ENCODE measurements at regions not wholly inside any gene's neighbourhood (a gene's known extent, or its start where the extent isn't known, plus 50 kb on each side); places are given as distances from the start of the nearest gene placed in this dataset.

- DNase-seq, result no peak
Observed at GRCh38 chr1:4404854-4405590, 249.4 kb upstream of the AJAP1 start.

- DNase-seq, result no peak
Observed at GRCh38 chr1:4407851-4408250, 246.6 kb upstream of the AJAP1 start.

- DNase-seq, result no peak
Observed at GRCh38 chr1:4408380-4408779, 246.0 kb upstream of the AJAP1 start.

GRCh38 chr1:4411862-4412261 is 242.5 kb upstream of the AJAP1 start:
- no peak for DNase-seq

GRCh38 chr1:4415476-4415875 is 238.9 kb upstream of the AJAP1 start:
- DNase-seq, result no peak

- no peak for DNase-seq
Observed at GRCh38 chr1:4416189-4416588, 238.2 kb upstream of the AJAP1 start.

- no peak for DNase-seq
Observed at GRCh38 chr1:4418021-4418420, 236.4 kb upstream of the AJAP1 start.

GRCh38 chr1:4421986-4422385 is 232.4 kb upstream of the AJAP1 start:
- no peak for DNase-seq

GRCh38 chr1:4422504-4423289 is 231.7 kb upstream of the AJAP1 start:
- no peak for DNase-seq

GRCh38 chr1:4424254-4424653 is 230.2 kb upstream of the AJAP1 start:
- no peak for DNase-seq

GRCh38 chr1:4424766-4425165 is 229.6 kb upstream of the AJAP1 start:
- no peak for DNase-seq

- DNase-seq, result no peak
Observed at GRCh38 chr1:4425892-4426291, 228.5 kb upstream of the AJAP1 start.

GRCh38 chr1:4428711-4429110 is 225.7 kb upstream of the AJAP1 start:
- no peak for DNase-seq

GRCh38 chr1:4430406-4431365 is 223.7 kb upstream of the AJAP1 start:
- DNase-seq, result no peak

- DNase-seq, result no peak
Observed at GRCh38 chr1:4431491-4431890, 222.9 kb upstream of the AJAP1 start.

GRCh38 chr1:4433075-4433474 is 221.3 kb upstream of the AJAP1 start:
- DNase-seq, result no peak

GRCh38 chr1:4444086-4444485 is 210.3 kb upstream of the AJAP1 start:
- no peak for DNase-seq

GRCh38 chr1:4447778-4448420 is 206.5 kb upstream of the AJAP1 start:
- no peak for DNase-seq

GRCh38 chr1:4449972-4450371 is 204.4 kb upstream of the AJAP1 start:
- no peak for DNase-seq

GRCh38 chr1:4452701-4453100 is 201.7 kb upstream of the AJAP1 start:
- DNase-seq, result no peak

- DNase-seq, result no peak
Observed at GRCh38 chr1:4460052-4460451, 194.4 kb upstream of the AJAP1 start.

GRCh38 chr1:4460651-4461050 is 193.8 kb upstream of the AJAP1 start:
- DNase-seq, result no peak

Measured in CD4-positive, alpha-beta T cell treated with Interleukin-15 for 1 hour (primary cell).